Endothelial cell of umbilical vein (primary cell): ENCODE measurements at regions not wholly inside any gene's neighbourhood (a gene's known extent, or its start where the extent isn't known, plus 50 kb on each side); places are given as distances from the start of the nearest gene placed in this dataset.

ENCODE experiments used
- CTCF ChIP-seq, 2 donors: IDR thresholded peaks; 1 replicate in 1 of 2; 2 replicates in 1 of 2; pipeline ENCODE4 v1.5.1; 2011; ENCODE audit warnings: low read length in 2 of 2, mild to moderate bottlenecking in 2 of 2, moderate library complexity in 2 of 2, control low read depth in 1 of 2, inconsistent platforms in 1 of 2, low read depth in 1 of 2; ENCODE audit not compliant: insufficient read depth in 1 of 2; ENCODE audit errors: extremely low read depth in 1 of 2
- EZH2 ChIP-seq: IDR thresholded peaks from 2 replicates; pipeline ENCODE4 v1.6.1; 2012; ENCODE audit warnings: borderline replicate concordance, low read depth, mild to moderate bottlenecking, moderate library complexity, low read length, inconsistent platforms; ENCODE audit not compliant: severe bottlenecking
- FOS ChIP-seq: IDR thresholded peaks from 2 replicates; pipeline ENCODE4 v1.6.1; 2011; ENCODE audit warnings: mild to moderate bottlenecking, low read length, moderate library complexity, borderline replicate concordance; ENCODE audit not compliant: insufficient read depth
- JUN ChIP-seq: IDR thresholded peaks from 2 replicates; pipeline ENCODE4 v1.6.1; 2011; ENCODE audit warnings: borderline replicate concordance, low read depth; ENCODE audit not compliant: insufficient read length, insufficient read depth
- MAX ChIP-seq: IDR thresholded peaks from 2 replicates; pipeline ENCODE4 v1.6.1; 2011; ENCODE audit not compliant: insufficient read depth, insufficient read length
- MYC ChIP-seq: IDR thresholded peaks from one replicate; pipeline ENCODE4 v1.6.1; 2011; ENCODE audit warnings: mild to moderate bottlenecking, low read depth, low read length
- POLR2A ChIP-seq: IDR thresholded peaks from 2 replicates; pipeline ENCODE4 v1.6.1; 2012; ENCODE audit warnings: low read depth, mild to moderate bottlenecking, control low read depth, low read length
- POLR2AphosphoS5 ChIP-seq: IDR thresholded peaks from 2 replicates; pipeline ENCODE4 v1.6.1; 2012; ENCODE audit warnings: low read depth, mild to moderate bottlenecking, control low read depth, low read length, moderate library complexity; ENCODE audit not compliant: insufficient read depth

- no peak for TF ChIP-seq CTCF (IDR thresholded peaks at IDR 0.05; ENCODE audit: extremely low read depth in 1 of 2, insufficient read depth in 1 of 2, low read depth in 1 of 2, low read length in 2 of 2)
- no peak for TF ChIP-seq EZH2
- no peak for TF ChIP-seq POLR2A
- no peak for TF ChIP-seq FOS
- TF ChIP-seq POLR2AphosphoS5, result no peak
- TF ChIP-seq MAX, result no peak
- no peak for TF ChIP-seq MYC
- TF ChIP-seq JUN, result no peak
These were observed 119.2 kb downstream of the ADCYAP1R1 start for GRCh38 chr7:31171216-31171785.
